ENCODE measurements at regions not wholly inside any gene's neighbourhood (a gene's known extent, or its start where the extent isn't known, plus 50 kb on each side); places are given as distances from the start of the nearest gene placed in this dataset.

- TF ChIP-seq, protein P1, sequence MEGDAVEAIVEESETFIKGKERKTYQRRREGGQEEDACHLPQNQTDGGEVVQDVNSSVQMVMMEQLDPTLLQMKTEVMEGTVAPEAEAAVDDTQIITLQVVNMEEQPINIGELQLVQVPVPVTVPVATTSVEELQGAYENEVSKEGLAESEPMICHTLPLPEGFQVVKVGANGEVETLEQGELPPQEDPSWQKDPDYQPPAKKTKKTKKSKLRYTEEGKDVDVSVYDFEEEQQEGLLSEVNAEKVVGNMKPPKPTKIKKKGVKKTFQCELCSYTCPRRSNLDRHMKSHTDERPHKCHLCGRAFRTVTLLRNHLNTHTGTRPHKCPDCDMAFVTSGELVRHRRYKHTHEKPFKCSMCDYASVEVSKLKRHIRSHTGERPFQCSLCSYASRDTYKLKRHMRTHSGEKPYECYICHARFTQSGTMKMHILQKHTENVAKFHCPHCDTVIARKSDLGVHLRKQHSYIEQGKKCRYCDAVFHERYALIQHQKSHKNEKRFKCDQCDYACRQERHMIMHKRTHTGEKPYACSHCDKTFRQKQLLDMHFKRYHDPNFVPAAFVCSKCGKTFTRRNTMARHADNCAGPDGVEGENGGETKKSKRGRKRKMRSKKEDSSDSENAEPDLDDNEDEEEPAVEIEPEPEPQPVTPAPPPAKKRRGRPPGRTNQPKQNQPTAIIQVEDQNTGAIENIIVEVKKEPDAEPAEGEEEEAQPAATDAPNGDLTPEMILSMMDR (IDR thresholded peaks at IDR 0.05) = no peak
- TF ChIP-seq POLR2A (IDR thresholded peaks at IDR 0.05) = no peak
- TF ChIP-seq POLR2AphosphoS5 (IDR thresholded peaks at IDR 0.05) = no peak
Measured at GRCh38 chr2:137881711-137882110, 82.6 kb upstream of the HNMT start.
